GM21576 (cell line): ENCODE measurements at regions not wholly inside any gene's neighbourhood (a gene's known extent, or its start where the extent isn't known, plus 50 kb on each side); places are given as distances from the start of the nearest gene placed in this dataset.
"Not testable (repeated sequence)": the region's sequence is repeated elsewhere in the genome, so short reads cannot be mapped to it uniquely, and the experiment has no call there.

ENCODE experiments used
- ATAC-seq: cut with Tn5 transposase; IDR thresholded peaks from one replicate; pipeline ENCODE4 v1.9.1; 2021; ENCODE audit warnings: mild to moderate bottlenecking, moderate library complexity; ENCODE audit not compliant: unreplicated experiment

- no peak for ATAC-seq
Measured at GRCh38 chr20:48492015-48492714, 335.6 kb downstream of the PREX1 start.

- no peak for ATAC-seq
Measured at GRCh38 chr20:48490961-48491831, 336.6 kb downstream of the PREX1 start.

DNA sequence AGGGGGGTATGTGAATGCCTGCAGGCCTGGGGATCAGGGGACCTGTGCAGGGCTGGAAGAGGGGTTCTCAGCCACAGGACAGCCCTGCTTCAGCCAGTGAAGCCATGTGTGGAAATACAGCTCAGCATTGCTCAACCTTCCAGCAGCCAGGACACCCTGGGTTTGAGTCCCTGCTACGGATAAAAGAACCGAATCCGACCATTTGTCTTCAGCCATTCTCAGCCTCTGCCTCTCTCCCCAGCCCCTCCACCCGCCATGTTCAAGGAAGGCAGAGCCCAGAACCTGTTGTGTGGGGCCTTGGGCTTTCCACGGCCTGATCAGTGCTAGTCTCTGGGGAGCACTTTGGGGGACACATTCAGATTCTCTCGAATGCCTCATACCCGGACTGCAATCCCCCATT, 337.5 kb downstream of the PREX1 start:
- ATAC-seq: not testable (repeated sequence)

DNA sequence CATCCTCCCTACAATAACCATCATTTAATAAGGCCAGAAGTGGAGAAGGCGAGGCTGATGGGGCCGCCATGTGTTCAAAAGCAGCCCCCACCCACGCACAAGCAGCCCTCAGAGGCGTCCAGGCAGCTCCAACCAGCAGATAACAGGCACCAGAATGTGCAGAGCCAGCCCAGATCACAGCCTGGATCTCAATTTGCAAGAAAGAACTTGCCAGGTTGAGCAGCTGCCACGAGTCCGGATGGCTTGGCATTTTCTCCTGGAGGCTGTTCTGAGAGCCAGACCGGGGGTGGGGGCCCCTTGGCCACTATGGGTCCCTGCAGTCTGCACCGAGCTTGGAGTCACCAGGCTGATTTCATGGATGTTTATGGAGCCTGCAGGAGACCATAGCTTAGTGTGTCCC, 338.1 kb downstream of the PREX1 start:
- no peak for ATAC-seq

GRCh38 chr20:48489046-48489463, 338.7 kb downstream of the PREX1 start:
- ATAC-seq: no peak

DNA sequence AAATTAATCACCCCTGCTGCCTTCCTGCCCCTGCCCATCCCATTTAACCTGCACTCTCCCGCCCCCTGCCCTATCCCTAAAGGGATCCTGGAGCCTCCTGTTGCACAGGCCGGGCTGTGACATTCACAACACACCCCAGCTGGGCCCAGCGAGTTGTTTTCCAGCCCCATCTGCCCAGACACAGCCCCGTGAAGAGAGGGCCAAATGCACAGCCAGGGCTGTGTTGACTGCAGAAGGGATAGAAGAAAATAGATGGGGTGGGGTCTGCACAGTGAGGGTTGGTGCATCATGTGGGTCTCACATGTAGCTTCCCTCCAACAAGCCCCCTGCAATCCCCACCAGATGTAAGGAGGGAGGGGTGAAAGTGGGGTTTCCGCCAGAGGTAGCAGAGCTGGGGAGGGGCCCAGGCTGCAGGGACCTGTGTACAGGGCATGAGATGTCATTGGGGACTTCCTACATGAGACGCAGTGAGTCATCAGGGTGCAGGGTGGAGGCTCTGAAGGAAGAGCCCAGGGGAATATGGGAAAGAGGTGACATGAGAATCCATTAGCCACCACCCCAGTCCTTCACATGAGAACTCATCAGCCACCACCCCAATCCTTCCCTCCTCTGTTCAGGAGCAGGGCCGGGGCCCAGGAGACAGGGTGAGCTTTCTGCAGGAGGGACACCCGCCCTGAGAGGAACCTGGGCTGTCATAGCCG, 339.3 kb downstream of the PREX1 start:
- not testable (repeated sequence) for ATAC-seq

GRCh38 chr20:48486065-48486464, 341.7 kb downstream of the PREX1 start:
- ATAC-seq: no peak

- not testable (repeated sequence) for ATAC-seq
Measured at GRCh38 chr20:48485153-48485552, 342.6 kb downstream of the PREX1 start.

GRCh38 chr20:48483334-48484066, 344.3 kb downstream of the PREX1 start:
- ATAC-seq: no peak

DNA sequence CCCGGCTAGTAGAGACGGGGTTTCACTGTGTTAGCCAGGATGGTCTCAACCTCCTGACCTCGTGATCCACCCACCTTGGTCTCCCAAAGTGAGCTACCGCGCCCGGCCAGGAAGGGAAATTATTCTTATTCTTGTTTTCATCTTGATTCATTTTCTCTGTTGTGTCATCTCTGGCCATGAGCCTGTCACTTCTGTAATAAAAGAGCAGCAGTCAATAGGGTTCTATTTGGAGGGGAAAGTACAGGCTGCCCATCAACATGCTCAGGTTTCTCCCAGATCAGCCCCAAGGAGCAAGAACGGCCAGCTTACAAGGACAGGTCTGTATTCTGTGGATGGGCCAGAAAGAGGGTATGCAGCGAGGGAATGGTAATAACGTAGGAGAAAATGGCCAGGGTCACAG, 345.0 kb downstream of the PREX1 start:
- no peak for ATAC-seq

DNA sequence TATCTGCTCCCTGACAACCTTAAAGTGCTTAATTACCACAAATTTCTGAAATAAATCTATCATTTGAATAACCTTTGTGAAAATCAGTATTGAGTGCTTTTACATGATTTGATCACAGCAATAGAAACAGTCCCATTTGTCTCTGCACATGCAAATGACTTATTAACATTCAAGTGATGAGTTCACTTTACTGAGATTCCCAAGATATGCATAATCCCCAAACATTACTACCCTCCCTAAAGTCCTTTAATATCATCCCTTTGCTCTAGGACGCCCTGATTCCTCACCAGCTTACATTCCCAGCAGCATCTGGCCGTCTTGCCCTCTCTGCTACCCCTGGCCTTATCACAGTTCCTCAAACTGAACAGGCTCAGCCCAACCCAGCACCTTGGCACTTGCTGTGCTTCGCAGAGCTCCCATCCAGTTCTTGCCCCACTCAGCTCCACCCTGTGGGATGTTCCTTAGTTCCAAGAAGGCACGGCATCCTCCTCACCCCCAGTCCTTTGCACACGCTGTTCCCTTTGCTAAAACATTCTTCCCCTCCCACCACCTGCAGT, 347.5 kb downstream of the PREX1 start:
- ATAC-seq: no peak

GRCh38 chr20:48478806-48479585, 348.8 kb downstream of the PREX1 start:
- no peak for ATAC-seq

DNA sequence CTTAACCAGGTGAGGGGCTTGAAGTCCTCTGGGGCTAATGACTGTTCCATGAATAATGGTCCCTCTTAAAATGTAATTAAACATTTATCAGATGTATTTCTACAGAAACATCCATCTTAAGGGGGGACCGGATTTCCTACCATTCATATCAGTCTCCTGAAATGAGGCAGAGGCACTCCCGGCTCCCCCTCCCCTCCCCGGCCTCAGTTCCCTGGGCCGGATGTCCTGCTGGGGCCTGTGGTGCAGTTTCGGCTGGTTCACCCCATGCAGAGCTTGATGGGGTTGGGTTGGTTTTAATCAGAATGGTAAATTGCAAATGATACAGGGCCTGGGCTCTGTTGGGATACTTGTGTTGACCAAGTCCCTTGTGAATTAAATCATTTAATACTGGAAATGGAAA, 349.4 kb downstream of the PREX1 start:
- no peak for ATAC-seq

- no peak for ATAC-seq
Measured at GRCh38 chr20:48476854-48477253, 350.9 kb downstream of the PREX1 start.

GRCh38 chr20:48474022-48474421, 353.8 kb downstream of the PREX1 start:
- ATAC-seq: no peak

GRCh38 chr20:48471759-48472408, 355.9 kb downstream of the PREX1 start:
- no peak for ATAC-seq

DNA sequence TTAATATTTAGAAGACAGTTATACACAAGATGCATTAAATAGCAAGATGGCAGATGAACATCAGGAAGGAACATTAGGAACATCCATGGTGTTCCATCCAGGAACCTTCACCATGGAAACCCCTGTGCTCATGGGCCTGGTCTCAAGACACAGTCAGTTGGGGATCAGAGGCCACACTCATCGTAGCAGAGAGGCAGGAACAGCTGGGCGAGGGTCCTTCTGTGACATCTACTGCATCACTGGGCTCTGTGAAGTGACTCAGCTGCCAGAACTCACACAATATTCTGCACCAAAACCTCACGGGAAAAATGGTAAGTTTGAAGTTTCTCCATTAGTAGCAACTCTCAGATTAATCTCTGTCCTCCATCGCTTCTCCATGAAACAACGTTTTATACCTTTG, 356.6 kb downstream of the PREX1 start:
- ATAC-seq: no peak

- no peak for ATAC-seq
Measured at GRCh38 chr20:48470141-48470540, 357.7 kb downstream of the PREX1 start.

DNA sequence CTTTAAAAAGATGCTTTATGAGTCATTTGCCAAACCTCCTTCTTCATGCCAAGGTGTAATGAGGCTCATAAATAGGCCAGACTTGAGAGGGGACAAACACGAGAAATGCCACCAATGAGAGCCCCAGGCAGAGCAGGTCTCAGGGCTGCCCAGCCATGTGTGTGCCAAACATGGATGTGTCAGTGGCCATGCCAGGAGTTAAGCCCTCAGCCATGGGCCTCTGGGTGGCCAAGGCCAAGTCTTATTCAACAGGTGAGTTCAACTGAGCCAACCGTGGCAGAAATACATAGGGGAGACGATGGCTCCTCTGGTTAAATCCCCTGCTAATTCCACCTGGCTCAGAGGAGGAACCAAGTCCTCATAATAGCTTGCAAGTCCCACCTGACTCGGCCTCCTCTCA, 358.8 kb downstream of the PREX1 start:
- no peak for ATAC-seq
